Activated T-cell treated with anti-CD3 and anti-CD28 coated beads for 1 hour (primary cell): ENCODE measurements at regions not wholly inside any gene's neighbourhood (a gene's known extent, or its start where the extent isn't known, plus 50 kb on each side); places are given as distances from the start of the nearest gene placed in this dataset.

Experiments
- DNase-seq: peaks from one replicate; pipeline ENCODE4 v3.0.0-alpha.2; 2020; ENCODE audit warnings: low read depth

DNA sequence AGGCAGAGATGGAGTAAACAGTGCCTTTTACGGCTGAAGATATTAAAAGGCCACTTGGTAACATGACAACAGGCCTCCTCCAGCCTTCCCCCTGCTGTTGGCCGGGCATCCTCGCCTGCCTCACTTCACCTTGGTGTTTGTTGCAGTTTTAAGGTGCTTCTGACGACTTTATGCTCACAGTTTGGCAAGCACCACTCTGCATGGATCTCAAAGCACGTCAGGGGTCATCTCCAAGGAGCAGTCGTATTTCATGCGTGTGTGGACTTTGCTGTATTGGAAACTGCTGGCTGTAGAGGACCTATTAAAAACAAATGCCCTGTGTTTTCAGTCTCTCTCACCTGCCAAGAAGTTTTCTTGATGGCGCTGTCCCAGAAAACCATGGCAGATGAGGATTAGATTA lies 483.1 kb downstream of the RPS24 start:
- DNase-seq: no peak

DNA sequence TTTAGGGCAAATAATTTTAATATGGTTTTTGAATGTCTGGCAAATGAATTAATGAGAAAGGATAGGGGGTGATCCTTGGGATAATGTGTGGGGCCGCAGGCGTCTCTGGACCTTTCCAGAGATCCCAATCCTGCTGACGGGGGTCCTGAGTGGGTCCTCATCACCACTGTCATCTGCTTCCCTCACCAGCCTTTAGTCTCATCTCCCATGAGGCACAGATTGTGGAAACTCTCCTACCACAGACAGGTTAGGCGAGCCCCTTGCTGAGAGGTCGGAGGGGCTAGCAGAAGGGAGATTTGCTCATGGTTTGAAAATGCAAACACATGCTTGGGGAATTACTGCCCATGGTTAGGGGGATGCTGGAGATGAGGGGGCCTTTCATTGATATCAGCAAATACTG lies 484.6 kb downstream of the RPS24 start:
- DNase-seq: no peak

- no peak for DNase-seq
These were observed 487.2 kb downstream of the RPS24 start for GRCh38 chr10:78520737-78521430.

- no peak for DNase-seq
These were observed 489.8 kb downstream of the RPS24 start for GRCh38 chr10:78523453-78523852.

DNA sequence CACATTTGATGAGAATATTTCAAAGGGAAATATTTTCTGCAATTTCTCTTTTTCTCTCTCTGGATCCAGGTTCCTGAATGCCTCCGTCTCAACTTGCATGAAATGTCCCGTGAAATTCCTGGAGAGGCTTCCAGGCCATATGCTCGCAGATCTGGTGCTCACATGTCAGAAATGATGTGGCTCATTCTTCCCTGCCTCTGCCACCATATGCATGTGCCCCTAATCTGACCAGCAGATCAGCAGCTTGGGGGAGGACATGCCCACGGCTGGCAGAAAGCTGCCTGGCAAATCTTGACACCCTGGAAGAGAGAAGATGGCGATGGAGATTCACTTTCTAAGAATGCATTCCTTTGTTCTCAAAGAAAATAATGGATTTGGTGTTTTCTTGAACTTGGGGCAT lies 490.7 kb downstream of the RPS24 start:
- DNase-seq: no peak

- no peak for DNase-seq
These were observed 491.3 kb downstream of the RPS24 start for GRCh38 chr10:78524941-78525340.

- no peak for DNase-seq
These were observed 492.7 kb downstream of the RPS24 start for GRCh38 chr10:78526347-78526746.

DNA sequence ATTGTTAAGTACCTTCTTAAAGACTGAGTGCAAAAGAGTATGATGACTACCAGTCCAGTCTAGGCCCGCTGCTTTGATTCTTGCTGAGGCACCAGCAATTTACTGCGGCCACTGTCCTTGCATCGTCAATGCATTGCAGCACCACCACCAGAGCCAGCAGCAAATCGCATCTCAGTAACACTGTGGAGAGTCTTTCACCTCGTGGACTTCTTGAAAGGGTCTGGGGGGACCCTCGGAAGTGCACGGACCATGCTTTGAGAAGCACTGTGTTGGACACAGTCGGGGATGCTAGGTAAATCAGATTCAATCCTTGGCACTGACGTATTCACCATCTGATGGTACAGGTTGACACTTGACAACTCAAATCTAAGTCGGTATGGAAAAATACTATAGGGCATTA lies 493.6 kb downstream of the RPS24 start:
- DNase-seq: no peak

DNA sequence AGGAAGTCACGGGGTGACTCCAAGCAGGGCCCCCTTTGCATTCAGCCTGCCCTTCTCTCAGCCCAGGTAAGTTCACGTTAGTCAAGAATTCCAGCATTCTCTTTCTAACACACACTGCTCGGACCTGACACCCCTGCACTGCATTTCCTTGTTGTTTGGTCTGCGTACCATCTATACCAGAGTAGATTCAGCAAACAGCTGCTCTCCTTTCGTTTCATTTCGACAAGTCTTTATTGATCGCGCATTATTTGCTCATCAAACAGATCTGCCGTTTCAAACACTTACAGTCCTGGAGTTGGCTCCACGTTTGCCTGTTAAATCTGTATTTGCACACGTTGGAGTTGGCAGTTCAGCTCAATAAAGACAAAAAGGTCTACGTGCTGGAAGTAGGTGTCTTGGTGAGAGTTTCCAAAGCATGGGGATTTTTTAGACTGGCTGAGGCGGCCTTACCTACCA lies 495.1 kb downstream of the RPS24 start:
- no peak for DNase-seq

DNA sequence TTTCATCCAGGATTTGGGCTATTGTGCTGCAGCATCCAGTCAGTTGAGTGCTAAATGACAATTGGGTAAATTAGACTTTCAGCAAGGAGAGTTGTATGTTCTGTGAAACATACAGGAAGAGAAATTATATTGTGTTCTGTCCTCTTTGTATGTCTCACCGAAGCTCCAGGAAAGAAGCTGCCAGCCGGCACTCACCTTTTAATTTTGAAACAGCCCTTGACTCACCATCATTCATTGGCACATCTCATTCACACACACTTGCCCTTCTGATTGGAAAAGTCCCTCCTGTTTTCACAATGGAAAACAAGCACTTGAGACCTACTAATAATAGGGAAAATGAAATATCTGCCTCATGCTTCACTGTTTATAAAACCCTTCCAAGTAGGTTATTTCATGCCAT lies 495.6 kb downstream of the RPS24 start:
- DNase-seq: no peak

GRCh38 chr10:78531088-78531487 lies 497.4 kb downstream of the RPS24 start:
- no peak for DNase-seq

DNA sequence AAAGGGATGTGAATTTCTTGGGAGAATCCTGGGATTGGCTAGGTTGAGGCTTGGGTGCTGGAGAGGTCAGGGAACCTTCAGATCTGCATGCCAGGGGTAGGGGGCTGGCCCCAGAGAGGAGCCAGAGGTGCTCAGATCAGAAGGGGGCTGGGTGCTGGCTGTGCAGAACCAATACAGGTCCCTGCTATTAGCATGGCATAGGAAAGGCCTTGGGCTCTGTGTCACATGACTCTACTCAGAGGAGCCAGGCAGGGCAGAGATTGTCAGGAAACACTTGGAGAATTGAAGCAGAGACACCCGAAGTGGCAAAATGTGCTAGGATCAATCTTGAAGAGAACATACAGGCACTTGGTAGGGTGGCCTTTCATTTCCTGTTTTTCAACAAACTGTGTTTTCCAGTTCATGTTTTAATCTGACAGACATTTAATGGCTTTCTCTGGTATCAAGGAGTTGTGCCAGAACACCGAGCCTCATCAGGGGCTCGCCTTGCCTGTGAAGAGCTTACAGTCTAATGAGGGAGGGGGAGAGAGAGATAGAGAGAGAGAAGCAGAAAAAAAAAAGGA lies 498.9 kb downstream of the RPS24 start:
- no peak for DNase-seq

DNA sequence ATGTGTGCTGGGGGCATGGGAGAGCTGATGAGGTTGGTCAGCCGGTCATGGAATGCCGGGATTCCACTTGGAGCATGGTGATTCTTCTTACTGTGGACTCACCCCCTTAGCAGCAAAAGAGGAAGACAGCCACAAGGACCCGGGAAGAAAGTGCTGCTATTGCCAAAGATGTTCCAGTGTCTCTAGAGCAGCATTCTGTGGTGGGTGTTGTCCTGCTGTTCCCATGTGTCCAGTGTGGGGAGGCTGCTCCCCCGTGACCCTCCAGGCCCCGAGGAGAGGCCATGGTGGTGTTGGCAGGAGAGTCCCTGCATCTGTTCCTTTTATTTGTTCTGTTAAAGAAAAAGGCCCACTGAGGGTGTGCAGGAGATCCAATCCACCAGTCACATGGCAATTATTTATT lies 499.4 kb downstream of the RPS24 start:
- DNase-seq: no peak

GRCh38 chr10:78533776-78534175 lies 500.1 kb downstream of the RPS24 start:
- no peak for DNase-seq

DNA sequence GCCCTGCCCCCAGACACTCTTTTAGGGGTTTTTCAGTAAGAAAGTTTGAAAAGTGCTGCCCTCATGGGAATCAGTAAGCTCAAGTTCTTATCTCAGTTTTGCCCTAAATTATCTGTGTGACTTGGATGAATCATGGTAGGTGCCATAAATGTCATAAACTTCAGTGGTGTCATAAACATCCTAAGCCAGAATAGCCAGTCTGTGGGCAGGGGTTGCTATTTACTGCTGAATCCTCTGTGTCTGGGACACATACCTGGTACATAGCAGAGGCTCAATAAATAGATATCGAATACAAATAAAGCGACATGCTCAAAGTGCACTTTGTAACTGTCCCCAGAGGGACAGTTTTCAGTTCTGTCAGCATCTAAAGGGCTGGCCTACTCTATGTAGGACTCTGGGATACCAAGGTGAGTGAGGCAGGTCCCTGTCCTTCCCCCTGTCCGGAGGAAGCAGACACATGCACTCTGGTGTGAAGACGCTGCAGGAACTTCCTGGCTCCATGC lies 502.1 kb downstream of the RPS24 start:
- no peak for DNase-seq

DNA sequence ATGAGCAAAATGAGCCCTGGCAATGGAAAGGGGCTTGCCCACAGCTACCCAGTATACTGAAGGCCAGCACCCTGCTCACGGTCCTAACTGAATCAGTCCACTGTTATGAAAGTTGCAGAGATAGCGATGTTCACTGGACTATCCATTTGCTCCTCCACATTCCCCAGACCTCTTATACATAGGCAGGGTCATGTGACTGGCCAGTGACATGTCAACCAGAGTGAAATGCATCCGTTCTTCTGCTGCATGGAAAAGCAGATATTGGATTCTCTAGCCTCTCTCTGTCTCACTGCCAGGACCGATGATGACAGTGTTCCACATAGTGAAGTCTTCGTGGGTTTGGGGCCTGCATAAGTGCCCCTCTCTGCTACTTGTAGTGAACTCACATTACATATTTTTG lies 503.4 kb downstream of the RPS24 start:
- no peak for DNase-seq

GRCh38 chr10:78539247-78539766 lies 505.6 kb downstream of the RPS24 start:
- DNase-seq: no peak

DNA sequence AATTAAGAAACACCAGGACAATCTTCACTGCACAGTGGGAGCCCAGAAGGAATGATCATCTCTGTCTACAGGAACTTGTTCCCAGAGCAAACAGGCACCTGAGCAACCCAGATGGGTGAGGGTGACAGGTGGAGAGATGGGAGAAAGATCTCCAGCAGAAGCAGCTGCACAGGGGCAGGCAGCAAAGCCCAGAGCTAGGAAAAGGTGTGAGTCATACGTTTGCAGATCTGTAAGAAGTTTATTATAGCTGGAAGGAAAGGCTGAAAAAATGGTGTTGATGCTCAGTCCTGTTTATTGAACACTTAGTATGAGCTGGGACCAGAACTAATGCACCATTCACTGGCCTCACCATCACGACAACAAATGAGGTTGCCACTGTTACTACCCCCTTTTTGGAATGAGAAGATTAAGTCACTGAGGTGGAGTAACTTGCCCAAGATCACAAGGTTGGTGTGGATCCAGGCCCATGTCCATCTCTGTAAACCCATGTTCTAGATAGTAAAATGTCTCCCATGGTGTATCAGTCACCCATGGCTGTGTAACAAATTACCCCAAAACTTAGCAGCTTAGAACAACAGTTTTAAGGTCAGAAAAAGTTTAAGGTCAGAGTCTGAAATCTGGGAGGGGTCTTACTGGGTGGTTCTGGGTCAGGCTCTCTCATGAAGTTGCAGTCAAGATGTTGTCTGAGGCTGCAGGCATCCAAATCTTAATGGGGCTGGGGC lies 506.9 kb downstream of the RPS24 start:
- no peak for DNase-seq

DNA sequence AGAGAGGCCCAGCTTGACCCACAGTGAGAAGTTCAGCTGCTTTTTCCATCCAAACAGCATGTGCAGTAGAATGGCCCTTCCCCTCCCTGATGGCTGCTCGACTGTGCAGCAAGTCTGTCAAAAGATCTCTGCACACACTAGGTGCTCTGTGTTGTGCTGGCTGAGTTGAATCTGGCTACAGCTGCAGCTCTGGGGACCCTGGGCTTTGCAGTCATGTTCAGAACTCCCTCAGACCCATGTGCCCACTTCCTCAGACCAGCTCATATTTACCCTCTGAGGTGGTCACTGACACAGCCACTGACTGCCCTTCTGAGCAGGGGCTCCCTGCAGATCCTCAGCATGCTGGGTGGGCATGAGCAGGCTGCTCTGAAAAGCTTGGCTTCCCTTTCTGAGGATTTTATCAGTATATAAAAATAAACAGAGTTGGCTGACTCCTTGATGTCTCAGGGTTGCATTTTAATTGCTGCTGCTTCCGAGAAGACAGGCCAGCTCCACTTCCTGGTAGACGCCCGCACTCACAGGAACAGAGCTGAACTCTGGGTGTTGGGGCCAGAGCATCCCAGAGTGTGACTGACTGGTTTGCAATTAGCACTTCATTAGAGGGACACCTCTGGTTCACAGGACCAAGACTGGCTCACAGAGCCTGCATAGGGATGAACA lies 507.9 kb downstream of the RPS24 start:
- no peak for DNase-seq

- DNase-seq: no peak
These were observed 508.5 kb downstream of the RPS24 start for GRCh38 chr10:78542141-78542489.

DNA sequence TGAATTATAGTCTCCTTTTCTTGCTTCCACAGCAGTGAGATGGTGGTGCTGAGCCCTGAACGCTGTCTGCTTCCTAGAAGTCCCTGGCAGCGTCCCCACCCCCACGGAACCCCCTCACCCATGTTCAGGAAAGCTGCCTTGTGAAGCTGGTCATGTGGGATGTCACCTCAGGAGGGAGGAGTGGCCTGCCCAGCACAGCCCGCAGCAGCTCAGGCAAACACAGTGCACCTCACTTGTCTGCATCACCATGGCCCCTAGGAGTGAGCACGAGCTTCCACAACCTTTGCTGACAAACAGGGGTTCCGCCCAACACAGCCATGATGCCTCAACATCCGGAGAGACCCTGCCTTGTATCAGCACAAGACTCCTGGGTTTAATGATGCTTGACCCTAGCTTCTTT lies 508.9 kb downstream of the RPS24 start:
- DNase-seq: no peak

- DNase-seq: no peak
These were observed 509.5 kb downstream of the RPS24 start for GRCh38 chr10:78543031-78543748.
